Smooth muscle cell (in vitro differentiated cells): ENCODE measurements at regions not wholly inside any gene's neighbourhood (a gene's known extent, or its start where the extent isn't known, plus 50 kb on each side); places are given as distances from the start of the nearest gene placed in this dataset.
"Not testable (repeated sequence)": the region's sequence is repeated elsewhere in the genome, so short reads cannot be mapped to it uniquely, and the experiment has no call there.

Experiments
- DNase-seq: peaks from one replicate; lab custom pipeline; 2025; ENCODE audit not compliant: unreplicated experiment; lab: John Stamatoyannopoulos, UW
- H2AFZ ChIP-seq: fragments of 200-600 bp; sonication (generic); 2 replicates; pipeline ENCODE4 v1.6.0; 2016; ENCODE audit warnings: antibody characterized with exemption, low read depth, mild to moderate bottlenecking
- H3F3A ChIP-seq: fragments of 200-600 bp; sonication (generic); 2 replicates; pipeline ENCODE4 v1.6.0; 2017; ENCODE audit warnings: antibody characterized with exemption, low read depth
- H3K27ac ChIP-seq: fragments of 200-600 bp; sonication (generic); 2 replicates; pipeline ENCODE4 v1.5.1; 2016; ENCODE audit warnings: low read depth, mild to moderate bottlenecking
- H3K27me3 ChIP-seq: fragments of 200-600 bp; sonication (generic); 2 replicates; pipeline ENCODE4 v1.6.1; 2016; ENCODE audit warnings: low read depth, mild to moderate bottlenecking
- H3K36me3 ChIP-seq: fragments of 200-600 bp; sonication (generic); 2 replicates; pipeline ENCODE4 v1.5.1; 2016; ENCODE audit warnings: low read depth
- H3K4me1 ChIP-seq: fragments of 200-600 bp; sonication (generic); 2 replicates; pipeline ENCODE4 v1.5.1; 2016; ENCODE audit warnings: low read depth
- H3K4me2 ChIP-seq: fragments of 200-600 bp; sonication (generic); 2 replicates; pipeline ENCODE4 v1.6.0; 2016; ENCODE audit warnings: mild to moderate bottlenecking
- H3K4me3 ChIP-seq: fragments of 200-600 bp; sonication (generic); 2 replicates; pipeline ENCODE4 v1.5.1; 2016; ENCODE audit warnings: mild to moderate bottlenecking
- H3K79me2 ChIP-seq: fragments of 200-600 bp; sonication (generic); 2 replicates; pipeline ENCODE4 v1.6.0; 2016; ENCODE audit warnings: low read depth, mild to moderate bottlenecking
- H3K9ac ChIP-seq: fragments of 200-600 bp; sonication (generic); 2 replicates; pipeline ENCODE4 v1.6.0; 2016; ENCODE audit warnings: low read depth
- H3K9me3 ChIP-seq: fragments of 200-600 bp; sonication (generic); replicated peaks from 2 replicates; pipeline ENCODE4 v1.5.1; 2016; ENCODE audit warnings: low read depth
- H4K20me1 ChIP-seq: fragments of 200-600 bp; sonication (generic); 2 replicates; pipeline ENCODE4 v1.6.0; 2016; ENCODE audit warnings: low read depth
- WGBS: methylation state at CpG from one replicate; pipeline ENCODE4 v1.1.7; 2016; ENCODE audit warnings: low lambda C conversion rate; 5-methylcytosine and 5-hydroxymethylcytosine counted together
- TF ChIP-seq, protein P1 (sequence below): fragments of 200-600 bp; sonication (generic); IDR thresholded peaks from 2 replicates; pipeline ENCODE4 v1.5.1; 2017; ENCODE audit warnings: borderline replicate concordance, mild to moderate bottlenecking, antibody characterized with exemption; ENCODE audit not compliant: insufficient read depth, poor library complexity, severe bottlenecking

GRCh38 chr12:131466932-131467331 is 244.0 kb upstream of the SFSWAP start:
- H4K20me1 ChIP-seq = no peaks in the 10 kb centered on the region
- TF ChIP-seq, protein P1, sequence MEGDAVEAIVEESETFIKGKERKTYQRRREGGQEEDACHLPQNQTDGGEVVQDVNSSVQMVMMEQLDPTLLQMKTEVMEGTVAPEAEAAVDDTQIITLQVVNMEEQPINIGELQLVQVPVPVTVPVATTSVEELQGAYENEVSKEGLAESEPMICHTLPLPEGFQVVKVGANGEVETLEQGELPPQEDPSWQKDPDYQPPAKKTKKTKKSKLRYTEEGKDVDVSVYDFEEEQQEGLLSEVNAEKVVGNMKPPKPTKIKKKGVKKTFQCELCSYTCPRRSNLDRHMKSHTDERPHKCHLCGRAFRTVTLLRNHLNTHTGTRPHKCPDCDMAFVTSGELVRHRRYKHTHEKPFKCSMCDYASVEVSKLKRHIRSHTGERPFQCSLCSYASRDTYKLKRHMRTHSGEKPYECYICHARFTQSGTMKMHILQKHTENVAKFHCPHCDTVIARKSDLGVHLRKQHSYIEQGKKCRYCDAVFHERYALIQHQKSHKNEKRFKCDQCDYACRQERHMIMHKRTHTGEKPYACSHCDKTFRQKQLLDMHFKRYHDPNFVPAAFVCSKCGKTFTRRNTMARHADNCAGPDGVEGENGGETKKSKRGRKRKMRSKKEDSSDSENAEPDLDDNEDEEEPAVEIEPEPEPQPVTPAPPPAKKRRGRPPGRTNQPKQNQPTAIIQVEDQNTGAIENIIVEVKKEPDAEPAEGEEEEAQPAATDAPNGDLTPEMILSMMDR = no peak
- H3K79me2 ChIP-seq = no peaks in the 10 kb centered on the region
- no peaks in the 10 kb centered on the region for H3F3A ChIP-seq
- no peak overlapping the region for H2AFZ ChIP-seq
- no peaks in the 10 kb centered on the region for H3K4me1 ChIP-seq
- H3K4me3 ChIP-seq = no peak overlapping the region
- DNase-seq = no peak
- no peak overlapping the region for H3K27ac ChIP-seq
- no peaks in the 10 kb centered on the region for H3K9me3 ChIP-seq
- H3K4me2 ChIP-seq = no peak overlapping the region
- 87% methylated on average over 4 of the region's 4 CpGs for WGBS
- H3K9ac ChIP-seq = no peak overlapping the region
- no peaks in the 10 kb centered on the region for H3K27me3 ChIP-seq
- no peaks in the 10 kb centered on the region for H3K36me3 ChIP-seq

DNA sequence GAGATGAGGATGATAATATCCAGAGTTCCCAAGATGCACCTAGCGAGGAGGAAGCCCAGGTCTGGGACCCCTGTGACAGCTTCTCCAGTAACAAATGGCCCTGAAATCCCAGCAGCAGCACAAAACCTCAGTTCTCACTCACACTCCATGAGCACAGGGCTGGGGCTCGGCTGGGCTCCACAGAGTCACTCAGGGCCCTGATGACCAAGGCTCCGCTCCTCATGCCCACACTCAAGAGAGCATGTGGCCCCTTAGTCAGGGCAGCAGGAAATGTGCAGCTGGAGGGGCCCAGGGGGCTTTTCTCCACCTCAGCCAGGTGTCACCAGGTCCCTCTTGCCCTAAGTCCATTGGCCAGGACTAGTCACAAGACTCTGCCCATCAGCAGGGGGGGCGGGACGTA is 242.7 kb upstream of the SFSWAP start:
- Histone ChIP-seq H3K9me3 (no peaks in the 10 kb centered on the region), H3K4me3 (no peak overlapping the region), H2AFZ (no peak overlapping the region), H3K27ac (no peak overlapping the region), H3K27me3 (no peaks in the 10 kb centered on the region), H3F3A (no peaks in the 10 kb centered on the region), H3K4me2 (no peak overlapping the region), H4K20me1 (no peaks in the 10 kb centered on the region), H3K4me1 (no peaks in the 10 kb centered on the region), H3K9ac (no peak overlapping the region), H3K79me2 (no peaks in the 10 kb centered on the region), H3K36me3 (no peaks in the 10 kb centered on the region)
- TF ChIP-seq, protein P1 = no peak
- no peak for DNase-seq
- 88% methylated on average over 5 of the region's 5 CpGs for WGBS

- not testable (repeated sequence) for H3K27me3 ChIP-seq, H3K9me3 ChIP-seq, H3K4me1 ChIP-seq, H2AFZ ChIP-seq, H3K9ac ChIP-seq, H3K79me2 ChIP-seq, H3K4me2 ChIP-seq, H3F3A ChIP-seq, H4K20me1 ChIP-seq, H3K36me3 ChIP-seq, H3K4me3 ChIP-seq, H3K27ac ChIP-seq, DNase-seq
- WGBS = 67% methylated on average over 4 of the region's 10 CpGs
Measured at GRCh38 chr12:131469945-131470344, 240.9 kb upstream of the SFSWAP start.

DNA sequence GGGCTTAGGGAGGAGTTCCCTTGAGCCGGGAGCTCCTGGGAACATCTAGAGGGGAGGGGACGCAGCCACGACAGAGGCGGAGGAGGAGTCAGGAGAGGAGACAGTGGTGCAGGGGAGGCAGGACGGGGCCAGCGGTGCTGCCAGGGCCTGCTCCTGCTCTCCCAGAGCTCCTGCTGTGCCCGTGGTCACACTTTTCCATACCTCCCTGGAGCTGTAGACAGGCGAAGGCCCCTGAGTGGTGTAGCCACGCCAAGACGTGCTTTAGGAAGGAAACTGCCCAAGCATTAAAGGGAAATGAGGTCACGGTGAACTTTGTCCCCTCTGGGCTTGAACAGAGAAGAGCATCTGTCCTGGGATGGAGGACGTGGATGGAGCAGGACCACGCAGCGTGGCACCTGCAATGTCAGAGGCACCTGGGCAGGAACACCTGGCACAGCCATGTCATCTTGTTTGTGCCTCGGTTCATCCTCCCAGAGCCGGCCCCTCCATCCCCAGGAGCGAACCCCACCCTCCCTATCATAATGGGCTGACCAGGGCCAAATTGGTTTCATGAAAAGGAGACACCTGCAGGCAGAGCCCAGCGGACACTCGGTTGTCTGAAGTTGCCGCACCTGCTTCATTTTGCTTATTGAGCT is 239.5 kb upstream of the SFSWAP start:
- DNase-seq = no peak
- no peaks in the 10 kb centered on the region for H3K36me3 ChIP-seq
- TF ChIP-seq, protein P1 = no peak

More for the DNA sequence above, 239.5 kb upstream of the SFSWAP start:
- Histone ChIP-seq H3F3A (no peaks in the 10 kb centered on the region), H3K4me3 (no peak overlapping the region), H4K20me1 (no peaks in the 10 kb centered on the region), H3K4me2 (no peak overlapping the region), H3K9me3 (no peaks in the 10 kb centered on the region), H3K79me2 (no peaks in the 10 kb centered on the region), H2AFZ (no peak overlapping the region), H3K4me1 (no peaks in the 10 kb centered on the region), H3K27me3 (no peaks in the 10 kb centered on the region), H3K9ac (no peak overlapping the region), H3K27ac (no peak overlapping the region)
- 67% methylated on average over 20 of the region's 20 CpGs for WGBS
